GM19238 (cell line): ENCODE measurements at regions not wholly inside any gene's neighbourhood (a gene's known extent, or its start where the extent isn't known, plus 50 kb on each side); places are given as distances from the start of the nearest gene placed in this dataset.
A peak's percentile ranks its signal among the peaks of the same experiment; 100 is the strongest.
"Not testable (repeated sequence)": the region's sequence is repeated elsewhere in the genome, so short reads cannot be mapped to it uniquely, and the experiment has no call there.

Source experiments
- DNase-seq: peaks from one replicate; pipeline ENCODE4 v3.0.0; 2011; ENCODE audit warnings: low spot score; ENCODE audit not compliant: insufficient read length

DNA sequence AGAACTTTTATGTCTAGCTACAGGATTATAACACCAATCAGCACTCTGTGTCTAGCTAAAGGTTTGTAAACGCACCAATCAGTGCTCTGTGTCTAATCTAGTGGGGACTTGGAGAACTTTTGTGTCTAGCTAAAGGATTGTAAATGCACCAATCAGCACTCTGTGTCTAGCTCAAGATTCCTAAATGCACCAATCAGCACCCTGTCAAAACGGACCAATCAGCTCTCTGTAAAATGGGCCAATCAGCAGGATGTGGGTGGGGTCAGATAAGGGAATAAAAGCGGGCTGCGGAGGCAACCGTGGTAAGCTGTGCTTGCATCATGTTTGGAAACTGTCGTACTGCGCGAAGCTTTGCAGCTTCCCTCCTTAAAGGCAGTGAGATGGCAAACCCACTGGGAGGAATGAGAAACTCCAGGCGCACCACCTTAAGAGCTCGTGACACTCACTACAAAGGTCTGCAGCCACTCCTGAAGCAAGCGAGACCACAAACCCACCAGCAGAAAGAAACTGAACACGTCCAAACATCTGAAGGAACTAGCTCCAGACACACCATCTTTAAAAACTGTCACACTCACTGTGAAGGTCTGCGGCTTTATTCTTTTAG lies 112.1 kb upstream of the DUSP22 start:
- not testable (repeated sequence) for DNase-seq

DNA sequence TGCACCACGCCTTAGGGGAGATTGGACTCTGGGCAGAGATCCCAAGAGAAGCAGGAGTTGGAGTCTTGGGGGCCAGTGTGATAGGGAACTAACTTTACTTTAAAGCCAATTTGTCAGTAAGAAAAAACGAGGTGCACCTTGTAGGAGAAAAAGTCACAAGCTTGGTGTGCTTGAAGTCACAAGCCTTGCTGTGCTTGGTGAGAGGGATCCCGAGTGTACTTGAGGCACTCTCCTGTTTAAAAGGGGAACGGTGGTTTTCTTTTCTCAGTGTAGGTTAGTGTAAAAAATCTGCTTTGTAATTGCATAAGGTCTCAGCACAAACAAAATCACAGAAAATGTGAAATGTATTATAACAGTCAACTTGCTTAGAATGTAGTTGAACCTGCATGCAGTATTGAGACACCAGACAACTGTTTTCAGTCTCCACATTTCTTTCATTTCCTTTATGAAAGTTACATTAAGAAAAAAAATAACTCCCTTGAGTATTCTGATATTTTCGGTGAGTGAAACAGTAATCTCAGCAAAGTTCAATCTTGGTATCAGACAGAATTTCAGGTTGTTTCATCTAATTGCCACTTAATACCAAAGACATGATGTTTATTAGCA lies 111.1 kb upstream of the DUSP22 start:
- DNase-seq = peak; percentile 38

DNA sequence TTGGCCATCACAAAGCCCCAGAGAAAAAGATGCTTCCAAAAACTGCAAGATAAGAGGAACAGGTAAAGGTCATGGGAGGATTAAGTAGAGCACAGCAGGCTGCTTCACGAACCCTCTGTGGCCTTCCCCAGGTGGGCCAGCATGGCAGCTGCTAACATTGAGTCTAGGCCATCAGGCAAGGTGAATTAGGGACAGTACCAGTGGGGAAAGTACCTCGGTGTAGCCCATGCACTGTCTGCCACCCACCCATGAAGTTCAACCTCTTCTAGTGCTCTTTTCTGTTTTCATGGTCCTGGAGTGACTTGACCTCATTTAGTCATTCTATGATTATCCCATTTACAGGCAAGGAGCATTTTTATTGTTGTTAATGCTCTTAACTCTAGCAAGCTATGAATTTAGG lies 108.6 kb upstream of the DUSP22 start:
- no peak for DNase-seq

DNA sequence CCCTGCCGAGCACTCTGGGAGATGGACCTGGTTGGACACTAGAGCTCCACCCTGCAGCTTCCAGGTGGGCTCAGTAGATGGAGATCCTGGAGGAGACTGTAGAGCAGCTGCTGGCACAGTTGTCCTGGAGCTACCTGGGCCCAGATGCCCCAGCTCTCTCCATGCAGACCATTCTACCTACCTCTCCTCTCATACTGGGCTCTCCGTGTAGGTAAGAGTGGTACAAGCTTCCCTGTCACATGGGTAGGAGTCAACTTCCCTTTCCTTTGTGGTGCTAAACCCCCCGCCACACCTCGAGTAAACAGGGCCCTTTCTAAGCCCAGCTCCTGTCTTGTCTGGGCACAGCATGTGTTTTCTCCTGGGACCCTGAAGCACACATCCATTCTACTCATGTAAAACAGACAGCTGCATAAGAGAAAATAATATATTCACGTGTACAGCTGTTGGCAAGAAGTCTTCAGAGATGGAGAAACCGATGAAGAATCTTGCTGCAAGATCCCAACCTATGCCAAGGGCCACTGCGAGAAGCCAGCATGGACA lies 108.1 kb upstream of the DUSP22 start:
- DNase-seq = no peak

DNA sequence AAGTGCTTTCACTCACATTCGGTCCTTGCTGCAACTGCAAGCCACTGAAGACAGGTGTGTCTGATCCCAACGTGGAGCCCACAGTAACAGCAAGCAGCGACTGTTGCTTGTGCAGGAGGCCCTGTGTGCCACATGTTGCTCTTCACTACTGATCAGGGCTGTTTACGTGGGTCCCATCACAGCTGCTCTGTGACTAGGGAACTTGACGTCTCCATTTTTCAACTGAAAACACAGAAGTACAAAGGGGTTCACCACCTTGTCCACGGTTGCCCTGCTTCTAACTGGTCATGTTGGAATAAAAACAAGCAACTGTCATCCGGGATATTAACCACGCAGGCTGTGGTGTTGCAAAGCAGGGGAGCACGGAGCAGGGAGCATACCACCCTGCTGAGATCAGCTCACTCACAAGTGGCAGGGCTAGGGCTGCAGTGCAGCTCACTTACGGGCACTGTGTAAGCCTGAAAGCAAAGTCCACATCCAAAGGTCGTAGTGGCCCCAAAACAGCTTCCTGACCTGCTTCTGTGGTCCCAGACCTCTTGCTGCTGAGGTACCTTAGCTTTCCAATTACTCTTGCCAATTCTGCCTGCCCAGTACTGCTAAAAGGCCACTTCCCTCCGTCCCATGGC lies 105.8 kb upstream of the DUSP22 start:
- DNase-seq = no peak

DNA sequence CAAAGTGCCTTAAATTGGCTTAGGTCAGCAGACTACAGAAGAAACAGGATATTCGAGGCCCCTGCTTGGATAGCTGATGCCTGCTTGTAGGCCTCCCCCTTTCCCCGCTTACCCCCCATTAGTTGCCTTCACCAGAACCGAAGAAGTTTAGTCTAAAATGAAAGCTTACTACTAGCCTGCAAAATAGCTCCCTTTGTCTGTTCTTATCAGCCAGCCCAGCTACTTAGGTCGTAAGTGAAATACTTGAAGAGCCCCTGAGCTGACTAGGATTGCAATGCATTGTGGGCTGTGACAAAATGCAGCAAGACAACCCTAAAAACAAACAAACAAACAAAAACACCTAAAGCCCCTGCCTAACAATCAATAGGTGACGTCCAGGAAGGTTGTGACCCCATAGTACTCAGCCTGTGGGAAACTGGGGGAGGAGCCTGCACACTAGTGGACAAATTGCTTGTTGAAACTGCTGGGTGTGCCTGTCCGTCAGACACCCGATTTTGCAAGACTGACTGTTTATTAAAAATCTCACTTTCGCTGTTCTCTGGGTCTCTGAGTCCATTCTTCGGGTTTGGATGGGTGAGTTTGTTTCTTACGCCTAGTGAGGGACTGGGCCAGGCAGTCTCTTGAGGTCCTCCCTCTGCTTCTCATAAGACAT lies 105.0 kb upstream of the DUSP22 start:
- no peak for DNase-seq

DNA sequence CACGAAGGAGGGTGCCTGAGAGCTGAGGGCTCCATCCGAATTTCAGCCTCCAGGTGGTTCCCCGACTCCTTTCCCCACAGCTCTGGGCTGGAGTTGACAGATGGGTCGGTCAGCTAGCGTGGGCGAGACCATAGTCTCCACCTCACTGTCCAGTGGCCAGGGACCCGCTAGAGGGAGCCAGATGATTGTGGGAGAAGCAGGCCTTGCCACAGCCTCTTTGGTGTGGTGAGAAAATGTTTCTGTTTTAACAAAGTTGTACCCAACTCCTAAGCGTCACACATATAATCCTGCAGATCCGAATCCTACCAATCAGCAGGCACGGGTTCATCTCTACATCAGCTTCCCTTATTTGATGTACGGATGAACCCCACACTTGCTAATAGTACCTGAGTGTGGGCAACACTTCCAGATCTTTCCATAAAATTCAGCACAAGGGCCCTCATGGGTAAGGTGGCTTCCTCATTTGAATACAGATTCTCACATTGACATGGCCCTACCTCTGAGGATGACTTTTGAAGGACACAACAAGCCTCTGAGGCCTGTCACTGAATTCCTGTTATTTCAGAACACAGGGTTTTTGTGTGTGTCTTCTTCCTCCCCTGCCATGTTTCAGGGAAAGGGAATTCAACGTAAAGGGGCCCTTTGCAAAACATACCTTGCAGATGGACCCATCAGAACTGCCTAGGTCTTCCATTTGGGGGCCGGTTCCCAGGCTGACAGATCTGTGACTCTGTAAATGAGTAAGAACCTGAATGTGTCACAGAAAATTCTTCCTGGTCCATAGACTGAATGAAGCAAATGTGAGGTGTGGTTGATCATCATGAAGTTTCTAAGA lies 103.2 kb upstream of the DUSP22 start:
- peak; percentile 69 for DNase-seq

DNA sequence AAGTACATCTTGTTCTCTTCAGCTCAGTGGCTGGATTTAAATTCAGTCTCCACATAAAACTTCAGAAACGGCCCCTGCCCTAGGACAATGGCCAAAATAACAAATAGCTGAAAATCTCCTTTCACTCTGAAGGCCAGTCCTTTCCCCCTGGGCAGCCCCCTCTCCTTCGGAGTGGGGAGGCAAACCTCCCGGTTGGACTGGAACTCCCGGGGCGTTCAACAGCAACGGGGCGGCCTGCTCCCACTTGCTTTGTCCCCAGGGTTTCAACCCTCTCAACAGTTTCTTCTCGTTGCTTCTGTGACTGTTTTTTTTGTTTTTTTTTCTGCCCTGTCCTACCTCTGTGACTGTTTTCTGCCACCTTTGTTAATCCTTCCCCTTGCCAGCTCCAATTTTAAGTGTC lies 102.6 kb upstream of the DUSP22 start:
- no peak for DNase-seq

DNA sequence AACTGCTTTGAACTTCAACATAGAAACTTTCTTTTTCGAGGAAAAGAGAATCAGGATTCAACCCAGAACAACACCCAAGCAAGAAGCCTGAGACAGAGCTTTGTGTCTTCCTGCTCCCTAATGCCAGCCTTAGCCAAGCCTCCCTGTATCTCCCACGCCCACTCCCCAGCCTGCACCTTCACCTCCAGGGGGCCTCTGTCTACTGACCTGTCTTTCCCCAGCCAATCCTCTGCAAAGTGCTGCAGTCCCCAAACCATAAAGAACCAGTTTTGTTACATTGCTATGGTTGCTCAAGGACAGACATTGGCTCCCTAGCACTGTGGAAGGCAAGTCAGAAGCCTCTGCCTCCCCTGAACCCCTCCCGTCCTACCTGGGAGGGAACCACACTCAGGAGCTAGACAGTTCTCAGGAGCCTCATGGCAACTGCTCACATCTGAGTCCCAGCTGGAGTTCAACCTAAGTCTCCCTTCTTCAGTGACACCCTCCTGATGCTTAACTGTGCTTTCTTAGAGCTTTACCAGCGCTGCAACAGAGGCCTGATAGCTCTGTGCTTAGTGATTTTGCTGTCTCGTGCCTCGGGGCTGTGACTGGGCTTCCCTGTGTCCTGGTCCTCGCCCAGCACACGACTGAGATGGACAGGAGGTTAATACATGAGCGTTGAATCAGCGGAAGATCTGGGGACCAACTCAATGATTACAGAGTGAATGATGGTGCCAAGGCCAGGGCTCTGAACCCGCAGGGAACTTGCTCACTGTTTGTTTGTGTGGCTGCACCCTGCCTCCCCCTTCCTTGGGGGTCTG lies 101.5 kb upstream of the DUSP22 start:
- DNase-seq = no peak

DNA sequence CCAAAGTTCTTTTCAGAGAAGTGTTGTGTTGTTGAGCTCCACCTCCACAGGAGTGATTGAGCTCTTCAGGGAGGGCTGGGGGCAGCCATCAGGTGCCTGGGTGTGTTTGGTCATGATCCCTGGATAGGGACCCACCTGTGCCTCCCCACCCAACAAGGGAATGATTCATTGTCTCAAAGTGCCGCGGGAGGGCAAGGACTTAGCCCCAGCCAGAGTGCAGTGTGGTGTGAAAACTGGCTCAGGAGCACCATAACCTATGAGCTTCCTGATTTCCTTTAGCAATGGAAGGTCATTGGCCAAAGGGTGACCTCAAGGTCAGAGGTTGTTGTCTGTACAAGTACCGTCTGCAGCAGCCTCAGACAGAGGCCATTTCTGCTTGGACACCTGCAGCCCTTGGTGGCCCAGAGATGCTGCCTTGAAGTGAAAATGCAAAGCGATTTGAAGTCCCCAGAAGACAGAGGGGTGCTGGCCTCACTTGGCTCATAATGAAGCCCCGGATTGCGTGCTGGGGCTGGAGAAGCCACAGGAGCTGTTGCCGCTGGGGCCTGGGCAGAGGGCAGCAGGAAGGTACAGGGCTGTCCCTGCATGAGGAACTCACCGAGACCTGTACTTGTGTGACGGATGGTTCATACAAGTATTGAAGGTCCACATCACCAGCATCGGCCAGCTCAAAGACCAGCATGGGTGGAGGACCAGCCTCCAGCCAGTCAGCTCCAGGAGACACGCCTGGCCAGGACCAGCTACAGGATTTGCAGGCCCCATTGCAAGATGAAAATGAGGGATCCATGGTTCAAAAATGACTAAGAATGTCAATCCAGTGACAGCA lies 100.6 kb upstream of the DUSP22 start:
- no peak for DNase-seq

DNA sequence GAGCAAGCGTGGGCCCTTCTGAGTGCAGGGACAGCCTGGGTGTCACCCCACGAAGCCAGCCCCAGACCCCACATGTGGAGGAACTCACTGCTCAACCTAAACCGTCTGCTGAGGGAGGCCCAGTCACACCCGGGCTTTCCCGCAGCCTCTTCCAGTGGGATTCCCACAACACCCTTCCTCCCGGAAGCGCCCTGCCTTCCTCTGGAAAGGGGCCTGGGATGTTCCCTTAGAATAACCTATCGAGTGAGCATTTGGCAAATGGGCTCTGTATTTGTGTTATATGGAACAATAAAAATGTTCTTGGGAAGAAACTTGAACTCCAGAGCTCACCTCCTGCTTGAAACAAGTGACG lies 100.0 kb upstream of the DUSP22 start:
- DNase-seq = no peak

DNA sequence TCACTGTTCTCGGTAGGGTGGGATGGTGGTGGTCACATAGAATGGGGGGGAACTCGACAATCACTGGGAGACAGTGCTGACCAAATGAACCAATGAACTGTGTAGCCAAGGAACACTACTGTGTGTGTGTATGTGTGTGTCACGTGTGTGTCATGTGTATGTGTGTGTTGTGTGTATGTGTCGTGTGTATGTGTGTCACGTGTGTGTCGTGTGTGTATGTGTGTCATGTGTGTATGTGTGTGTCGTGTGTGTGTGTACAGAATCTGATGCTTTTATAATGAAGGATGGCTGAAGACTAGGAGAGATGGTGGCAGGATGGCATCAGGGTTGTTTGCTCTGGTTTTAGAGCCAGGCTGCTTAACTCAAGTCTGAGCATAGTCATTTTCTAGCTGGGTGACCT lies 99.1 kb upstream of the DUSP22 start:
- DNase-seq = no peak

DNA sequence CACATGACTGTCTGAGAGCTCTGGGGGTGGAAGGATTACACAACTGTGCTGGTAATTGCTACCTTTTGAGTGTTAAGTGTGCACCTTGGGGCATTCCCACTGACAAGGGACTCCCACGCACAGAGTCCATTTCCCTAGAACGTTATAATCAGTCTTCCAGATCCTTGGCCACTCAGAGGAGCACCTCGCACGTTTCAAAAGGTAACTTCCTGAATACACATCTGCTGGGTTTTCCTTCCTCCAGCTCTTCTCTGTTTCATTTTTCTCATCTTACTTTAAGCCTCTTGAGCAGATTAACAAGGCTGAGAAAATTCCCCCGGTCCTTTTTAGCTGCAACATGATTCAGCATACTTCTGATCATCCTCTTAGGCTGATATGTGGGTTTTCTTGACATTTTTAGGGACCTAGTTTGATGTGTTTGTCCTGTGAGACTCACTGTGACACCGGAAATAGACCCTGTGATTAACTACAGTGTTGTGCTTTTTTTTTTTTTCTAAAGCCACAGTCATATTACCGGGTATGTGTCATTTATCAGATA lies 98.4 kb upstream of the DUSP22 start:
- DNase-seq = no peak

DNA sequence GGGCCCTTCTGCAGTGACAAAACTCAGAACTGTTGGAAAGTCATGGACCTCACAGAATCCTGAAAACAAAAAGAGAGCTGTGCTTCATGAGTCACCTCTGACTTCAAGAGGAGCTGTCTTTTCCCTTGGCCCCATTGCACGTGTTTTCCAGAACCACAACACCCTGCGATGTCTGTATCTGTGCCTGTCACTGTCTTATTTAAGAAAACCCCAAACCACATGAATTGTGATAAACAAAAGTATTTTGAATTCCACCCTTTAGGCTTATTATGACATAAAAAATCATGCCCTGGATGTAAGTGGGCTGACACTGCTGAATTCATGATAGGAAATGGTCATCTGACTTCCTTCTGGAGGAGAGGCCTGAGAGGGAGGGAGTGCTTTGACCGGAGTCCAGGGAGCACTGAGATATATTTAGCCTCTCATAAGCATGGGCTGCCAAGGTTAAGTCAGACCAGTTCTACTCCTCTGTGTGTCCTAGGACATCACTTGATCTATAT lies 96.4 kb upstream of the DUSP22 start:
- no peak for DNase-seq

DNA sequence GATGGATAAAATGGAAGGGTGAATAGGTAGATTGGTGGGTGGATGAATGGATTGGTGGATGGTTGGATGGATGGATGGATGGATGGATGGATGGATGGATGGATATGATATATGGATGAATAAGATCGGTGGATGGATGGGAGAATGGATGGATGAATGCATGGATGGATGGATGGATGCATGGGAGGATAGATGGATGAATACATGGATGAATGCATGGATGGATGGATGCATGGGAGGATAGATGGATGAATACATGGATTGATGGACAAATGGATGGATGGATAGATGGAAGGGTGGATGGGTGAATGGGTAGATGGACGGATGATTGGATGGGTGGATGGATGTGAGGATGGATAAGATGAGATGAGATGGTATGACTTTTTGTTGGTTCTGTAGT lies 95.7 kb upstream of the DUSP22 start:
- DNase-seq = no peak

DNA sequence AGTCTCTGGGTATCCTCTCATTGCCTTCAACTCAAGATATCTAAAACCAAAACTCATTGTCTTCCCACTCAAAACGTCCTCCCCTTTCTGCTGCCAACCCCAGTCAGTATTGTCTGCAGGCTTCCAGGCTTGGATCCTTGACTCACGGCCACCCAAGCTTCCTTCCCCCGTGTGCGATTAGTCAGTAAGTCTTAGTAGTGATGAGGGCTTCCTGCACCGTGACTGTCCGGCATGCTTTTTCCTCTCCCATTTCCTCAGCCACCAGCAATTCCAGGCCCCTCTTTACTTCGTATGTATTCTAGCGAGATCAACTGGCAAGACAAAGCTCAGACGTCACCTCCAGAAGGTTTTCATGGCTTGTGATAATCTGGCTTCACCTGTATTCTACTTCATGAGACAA lies 88.6 kb upstream of the DUSP22 start:
- no peak for DNase-seq

DNA sequence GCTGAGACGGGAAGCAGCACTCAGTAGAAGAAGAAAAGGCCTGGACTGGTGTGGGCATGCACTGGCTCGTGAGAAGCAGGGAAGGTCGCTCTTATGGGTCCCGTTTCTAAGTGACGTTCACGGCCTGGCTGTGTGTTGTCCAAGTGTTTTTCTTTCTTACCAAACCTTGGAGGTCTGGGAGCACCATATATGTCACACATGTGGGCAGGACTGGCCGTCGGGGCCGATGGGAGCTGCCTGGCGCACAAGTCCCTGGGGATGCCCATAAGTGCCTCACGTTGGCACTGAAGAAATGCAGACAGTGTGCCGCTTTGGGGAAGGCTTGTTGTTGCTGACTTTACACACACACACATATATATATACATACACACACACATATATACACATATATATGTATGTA lies 86.0 kb upstream of the DUSP22 start:
- no peak for DNase-seq

DNA sequence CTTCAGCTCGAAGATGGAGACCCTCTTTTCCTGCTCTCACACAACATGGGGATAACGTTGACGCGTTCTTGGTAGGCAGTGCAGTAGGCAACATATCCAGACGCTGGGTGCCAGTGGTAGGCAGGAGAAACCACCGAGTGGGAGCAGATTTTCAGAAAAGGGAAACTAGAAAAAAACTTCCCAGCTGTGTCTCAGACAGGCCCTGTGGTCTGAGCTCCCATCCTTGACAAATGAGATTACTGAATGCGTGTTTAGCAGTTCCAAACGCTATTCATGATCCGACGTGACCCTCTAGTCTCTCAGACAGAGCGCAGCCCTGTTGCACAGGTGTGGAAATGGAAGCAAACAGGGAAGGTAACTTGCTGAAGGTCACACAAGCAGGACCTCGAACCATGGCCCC lies 83.9 kb upstream of the DUSP22 start:
- no peak for DNase-seq

DNA sequence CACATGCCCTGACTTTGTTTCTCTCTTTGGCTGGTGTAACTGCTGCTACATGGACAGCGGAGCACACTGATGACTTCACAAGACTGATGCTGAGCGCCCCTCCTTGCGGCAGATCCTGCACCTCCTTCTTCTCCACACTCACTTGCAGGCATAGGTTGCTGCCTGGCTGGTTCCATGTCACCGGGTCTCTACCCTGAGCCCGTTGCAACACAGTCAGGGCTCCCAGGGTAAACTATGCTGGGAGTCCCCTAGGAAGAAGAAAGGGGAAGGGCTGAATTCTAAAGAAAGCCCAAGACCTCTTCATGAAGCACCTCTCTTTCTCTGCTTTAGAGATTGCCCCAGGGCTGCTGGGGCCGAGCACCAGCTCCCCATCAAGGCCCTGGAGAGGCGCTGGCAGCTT lies 83.3 kb upstream of the DUSP22 start:
- no peak for DNase-seq
